Mesothelial cell of epicardium (in vitro differentiated cells): ENCODE measurements at regions not wholly inside any gene's neighbourhood (a gene's known extent, or its start where the extent isn't known, plus 50 kb on each side); places are given as distances from the start of the nearest gene placed in this dataset.

Experiments
- DNase-seq, 2 experiments: peaks; one replicate each; pipeline ENCODE4 v3.0.0; 2021; ENCODE audit warnings: low spot score in 2 of 2; ENCODE audit not compliant: unreplicated experiment in 2 of 2
- H3K27ac Mint-ChIP-seq: 2 replicates; pipeline ENCODE4 v1.8.0; 2021; ENCODE audit warnings: mixed read lengths
- H3K27me3 Mint-ChIP-seq: 2 replicates; pipeline ENCODE4 v1.8.0; 2021; ENCODE audit warnings: low read depth, mixed read lengths
- H3K36me3 Mint-ChIP-seq: 2 replicates; pipeline ENCODE4 v1.8.0; 2021; ENCODE audit warnings: mixed read lengths
- H3K4me1 Mint-ChIP-seq: 2 replicates; pipeline ENCODE4 v1.8.0; 2021; ENCODE audit warnings: mixed read lengths
- H3K4me3 Mint-ChIP-seq: 2 replicates; pipeline ENCODE4 v1.8.0; 2021; ENCODE audit warnings: mild to moderate bottlenecking, moderate library complexity, mixed read lengths
- H3K9me3 Mint-ChIP-seq: 2 replicates; pipeline ENCODE4 v1.8.0; 2021; ENCODE audit warnings: mixed read lengths
- TF ChIP-seq, protein P1 (sequence below): fragments of 200-600 bp; sonication (generic); IDR thresholded peaks from one replicate; pipeline ENCODE4 v1.5.0; 2021; ENCODE audit warnings: antibody characterized with exemption; ENCODE audit not compliant: unreplicated experiment

DNA sequence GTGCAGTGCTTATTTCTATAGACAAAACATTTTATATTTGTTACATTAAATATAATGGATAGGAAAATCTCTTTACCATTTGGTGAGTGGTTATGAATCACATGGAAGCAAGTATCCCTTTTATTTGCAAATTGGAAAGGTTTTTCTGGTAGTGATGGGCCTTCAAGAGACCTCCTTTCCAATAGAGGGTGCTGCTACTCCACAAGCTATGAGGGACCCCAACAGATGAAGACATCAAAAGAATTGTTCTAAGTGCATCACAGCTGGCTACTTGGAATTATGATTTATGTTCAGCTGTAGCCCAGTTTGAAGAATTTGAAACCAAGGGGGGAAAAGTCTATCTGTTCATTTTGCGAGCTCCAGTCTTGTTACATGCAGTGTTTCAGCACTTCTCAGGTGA is 493.7 kb upstream of the SGCD start:
- no peaks in the 10 kb centered on the region for H3K36me3 Mint-ChIP-seq
- H3K4me3 Mint-ChIP-seq: no peak overlapping the region
- peaks cover 1% of the 10 kb centered on the region for H3K4me1 Mint-ChIP-seq

GRCh38 chr5:155834271-155834975 is 492.5 kb upstream of the SGCD start:
- Mint-ChIP-seq H3K36me3 (no peaks in the 10 kb centered on the region), H3K27ac (no peak overlapping the region)

More for the DNA sequence above, 493.7 kb upstream of the SGCD start:
- DNase-seq: no peak
- no peak overlapping the region for H3K27ac Mint-ChIP-seq
- no peaks in the 10 kb centered on the region for H3K9me3 Mint-ChIP-seq
- TF ChIP-seq, protein P1, sequence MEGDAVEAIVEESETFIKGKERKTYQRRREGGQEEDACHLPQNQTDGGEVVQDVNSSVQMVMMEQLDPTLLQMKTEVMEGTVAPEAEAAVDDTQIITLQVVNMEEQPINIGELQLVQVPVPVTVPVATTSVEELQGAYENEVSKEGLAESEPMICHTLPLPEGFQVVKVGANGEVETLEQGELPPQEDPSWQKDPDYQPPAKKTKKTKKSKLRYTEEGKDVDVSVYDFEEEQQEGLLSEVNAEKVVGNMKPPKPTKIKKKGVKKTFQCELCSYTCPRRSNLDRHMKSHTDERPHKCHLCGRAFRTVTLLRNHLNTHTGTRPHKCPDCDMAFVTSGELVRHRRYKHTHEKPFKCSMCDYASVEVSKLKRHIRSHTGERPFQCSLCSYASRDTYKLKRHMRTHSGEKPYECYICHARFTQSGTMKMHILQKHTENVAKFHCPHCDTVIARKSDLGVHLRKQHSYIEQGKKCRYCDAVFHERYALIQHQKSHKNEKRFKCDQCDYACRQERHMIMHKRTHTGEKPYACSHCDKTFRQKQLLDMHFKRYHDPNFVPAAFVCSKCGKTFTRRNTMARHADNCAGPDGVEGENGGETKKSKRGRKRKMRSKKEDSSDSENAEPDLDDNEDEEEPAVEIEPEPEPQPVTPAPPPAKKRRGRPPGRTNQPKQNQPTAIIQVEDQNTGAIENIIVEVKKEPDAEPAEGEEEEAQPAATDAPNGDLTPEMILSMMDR: no peak
- peaks cover 9% of the 10 kb centered on the region for H3K27me3 Mint-ChIP-seq

DNA sequence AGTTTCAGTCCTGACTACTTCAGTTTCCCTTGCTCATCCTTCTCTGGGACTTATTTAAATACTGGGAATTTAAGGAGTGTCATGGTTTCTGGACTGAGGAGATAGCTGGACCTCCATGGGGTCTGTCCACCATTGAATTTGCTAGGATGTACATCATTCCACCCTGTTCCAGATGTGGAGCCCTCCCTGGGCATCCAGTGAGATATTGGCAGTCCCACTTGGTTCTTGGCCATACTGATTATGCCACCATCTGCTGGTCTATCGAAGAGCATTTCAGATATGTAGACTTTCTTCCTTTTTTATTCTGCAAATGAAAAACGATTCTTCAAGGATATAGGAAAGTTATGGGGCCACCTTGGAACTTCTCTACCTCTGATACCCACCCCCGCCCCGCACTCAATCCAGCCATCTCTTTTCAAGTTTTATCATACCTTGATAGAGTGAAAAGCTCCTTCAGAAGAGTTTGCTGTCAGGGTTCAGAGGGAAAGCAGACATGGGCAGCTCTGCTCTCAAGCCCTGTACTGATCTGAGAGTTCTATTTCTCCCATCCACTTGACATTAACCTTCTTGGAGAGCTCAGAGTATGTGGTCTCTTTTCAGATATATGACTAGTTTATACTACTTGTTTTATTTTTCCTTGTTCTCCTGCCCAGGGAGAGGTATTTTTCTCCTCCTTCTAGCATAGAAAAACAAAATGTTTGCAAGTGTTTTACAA is 490.7 kb upstream of the SGCD start:
- H3K36me3 Mint-ChIP-seq: no peaks in the 10 kb centered on the region
- TF ChIP-seq, protein P1: no peak
- peaks cover 7% of the 10 kb centered on the region for H3K27me3 Mint-ChIP-seq
- H3K4me3 Mint-ChIP-seq: no peak overlapping the region
- no peaks in the 10 kb centered on the region for H3K9me3 Mint-ChIP-seq
- no peak for DNase-seq
- H3K27ac Mint-ChIP-seq: no peak overlapping the region
- H3K4me1 Mint-ChIP-seq: peaks cover 9% of the 10 kb centered on the region

More at GRCh38 chr5:155834271-155834975, 492.5 kb upstream of the SGCD start:
- H3K27me3 Mint-ChIP-seq: peaks cover 9% of the 10 kb centered on the region
- H3K4me1 Mint-ChIP-seq: peaks cover 7% of the 10 kb centered on the region
- H3K4me3 Mint-ChIP-seq: no peak overlapping the region
- H3K9me3 Mint-ChIP-seq: no peaks in the 10 kb centered on the region
- TF ChIP-seq, protein P1: no peak
- DNase-seq: no peak

- Mint-ChIP-seq H3K4me3 (no peak overlapping the region), H3K27me3 (no peaks in the 10 kb centered on the region), H3K36me3 (no peaks in the 10 kb centered on the region), H3K27ac (no peak overlapping the region), H3K9me3 (no peaks in the 10 kb centered on the region), H3K4me1 (peaks cover 9% of the 10 kb centered on the region)
- TF ChIP-seq, protein P1: no peak
- no peak for DNase-seq
Observed at GRCh38 chr5:155838394-155838793, 488.6 kb upstream of the SGCD start.

- Mint-ChIP-seq H3K27ac (no peak overlapping the region), H3K4me3 (no peak overlapping the region), H3K27me3 (no peaks in the 10 kb centered on the region), H3K36me3 (no peaks in the 10 kb centered on the region), H3K4me1 (peaks cover 9% of the 10 kb centered on the region), H3K9me3 (no peaks in the 10 kb centered on the region)
- TF ChIP-seq, protein P1: no peak
- no peak for DNase-seq
Observed at GRCh38 chr5:155839251-155840037, 487.5 kb upstream of the SGCD start.
